SKM-1 (cell line): ENCODE measurements at regions not wholly inside any gene's neighbourhood (a gene's known extent, or its start where the extent isn't known, plus 50 kb on each side); places are given as distances from the start of the nearest gene placed in this dataset.

Experiments
- DNase-seq: peaks from one replicate; lab custom pipeline; 2025; ENCODE audit not compliant: unreplicated experiment; lab: John Stamatoyannopoulos, UW

DNA sequence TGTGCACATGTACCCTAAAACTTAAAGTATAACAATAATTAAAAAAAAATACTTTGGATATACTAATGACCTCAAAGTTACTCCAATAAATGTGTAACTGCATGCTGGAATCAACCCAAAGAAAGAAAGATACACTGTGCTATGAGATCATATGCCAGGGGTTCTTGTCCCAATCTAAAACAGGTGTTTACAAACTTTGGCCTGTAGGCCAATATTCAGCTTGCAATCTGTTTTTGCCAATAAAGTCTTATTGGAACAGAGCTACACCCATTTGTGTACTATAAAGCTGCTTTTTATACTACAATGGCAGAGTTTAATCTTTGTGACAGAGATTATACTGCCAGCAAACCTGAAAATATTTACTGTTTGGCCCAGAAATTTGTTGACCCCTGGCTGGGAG is 138.8 kb upstream of the AFF2 start:
- no peak for DNase-seq

DNA sequence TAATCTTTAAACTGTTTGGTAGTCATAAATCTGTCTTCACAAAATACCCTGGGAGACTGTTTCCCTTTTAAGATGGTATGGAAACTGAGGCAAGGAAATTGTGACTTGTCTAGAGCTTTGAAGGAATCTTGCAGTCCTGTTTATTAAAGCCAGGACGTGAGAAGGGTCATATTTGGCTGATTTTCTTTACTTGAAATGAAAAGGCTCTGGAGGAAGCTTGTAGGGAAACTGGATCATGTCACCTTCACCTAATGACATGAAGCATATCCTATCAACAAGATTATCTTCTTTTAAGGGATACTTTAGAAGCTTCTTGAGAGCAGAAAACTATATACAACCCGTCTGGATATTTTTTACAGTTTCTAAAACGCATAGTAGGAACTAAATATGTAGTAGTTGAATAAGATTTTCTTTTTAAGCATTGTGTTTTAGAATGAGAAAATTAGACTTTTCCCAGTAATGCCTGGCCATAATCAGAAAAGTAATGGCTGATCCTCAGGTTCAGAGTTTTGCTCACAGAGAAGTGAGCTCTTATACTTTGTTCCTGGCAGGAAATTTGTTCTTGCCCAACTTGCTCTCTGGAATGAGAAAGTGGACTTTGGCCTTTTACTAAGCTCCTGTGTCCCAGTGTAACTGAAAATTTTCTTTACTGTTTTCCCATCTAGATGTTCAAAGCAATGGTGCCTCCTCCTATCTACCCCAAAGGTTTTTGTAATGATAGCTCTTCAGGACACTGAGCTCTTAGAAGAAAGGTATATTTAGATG is 136.8 kb upstream of the AFF2 start:
- DNase-seq = no peak

DNA sequence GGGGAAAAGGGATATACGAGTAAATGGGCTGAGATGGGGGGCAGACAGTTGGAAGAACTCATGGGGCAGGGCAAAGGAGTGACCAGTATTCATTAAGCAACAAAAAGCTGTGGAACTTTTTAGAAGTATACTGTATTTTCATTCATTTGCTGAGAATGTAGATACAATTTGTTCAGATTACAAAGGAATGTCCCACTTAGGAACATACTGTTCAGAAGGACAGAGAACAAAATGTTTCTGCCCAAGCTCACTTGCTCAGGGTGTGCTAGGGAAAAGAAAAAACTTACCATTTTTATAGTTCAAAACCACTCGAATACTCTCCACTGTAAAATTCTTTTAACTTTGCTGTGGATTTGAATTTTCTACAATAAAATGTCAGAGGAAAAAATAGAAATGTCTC is 135.2 kb upstream of the AFF2 start:
- no peak for DNase-seq

DNA sequence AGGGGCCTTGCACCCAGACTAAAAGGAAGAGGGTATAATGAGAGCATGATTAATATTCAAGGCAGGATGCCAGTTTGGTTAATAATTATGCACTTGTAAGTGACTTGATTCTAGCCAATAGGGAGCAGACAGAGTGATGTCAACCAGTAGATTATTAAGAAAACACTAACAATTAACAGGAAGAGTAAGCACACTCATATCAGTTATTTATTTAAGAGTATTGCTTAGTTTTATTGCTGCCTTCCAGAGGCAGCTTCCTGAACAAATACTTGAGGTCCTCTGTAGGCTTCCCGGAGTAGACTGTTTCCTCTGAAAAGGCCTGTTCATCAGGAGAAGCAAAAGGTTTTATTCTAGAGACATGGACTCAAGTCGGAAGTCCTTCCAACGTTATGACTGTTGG is 129.1 kb upstream of the AFF2 start:
- no peak for DNase-seq

DNA sequence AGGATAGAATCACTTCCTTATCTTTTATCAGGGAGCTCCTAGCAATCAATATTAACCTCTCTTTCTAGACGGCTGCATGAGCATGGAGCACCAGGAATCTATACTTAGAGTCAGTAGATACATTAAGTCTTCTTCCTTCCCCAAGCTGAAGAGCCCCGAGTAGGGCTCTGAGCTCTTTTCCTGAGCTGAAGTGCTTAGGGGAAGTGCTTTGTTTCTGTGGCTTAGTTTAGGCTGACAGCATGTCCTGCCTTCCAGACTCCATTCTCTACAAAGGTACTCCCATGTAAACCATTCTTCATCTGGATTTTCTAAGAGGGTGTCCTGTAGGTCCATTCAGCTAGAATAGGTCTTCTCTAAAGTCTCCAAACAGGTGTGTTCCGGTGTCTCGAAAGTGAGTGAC is 127.5 kb upstream of the AFF2 start:
- no peak for DNase-seq

DNA sequence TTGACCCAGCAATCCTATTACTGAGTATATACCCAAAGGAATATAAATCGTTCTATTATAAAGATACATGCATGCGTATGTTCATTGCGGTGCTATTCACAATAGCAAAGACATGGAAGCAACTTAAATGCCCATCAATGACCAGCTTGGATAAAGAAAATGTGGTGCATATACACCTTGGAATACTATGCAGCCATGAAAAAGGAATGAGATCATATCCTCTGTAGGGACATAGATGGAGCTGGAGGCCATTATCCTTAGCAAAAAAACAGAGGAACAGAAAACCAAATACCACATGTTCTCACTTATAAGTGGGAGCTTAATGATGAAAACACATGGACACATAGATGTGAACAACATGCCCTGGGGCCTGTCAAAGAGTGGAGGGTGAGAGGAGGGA is 124.1 kb upstream of the AFF2 start:
- DNase-seq = no peak

DNA sequence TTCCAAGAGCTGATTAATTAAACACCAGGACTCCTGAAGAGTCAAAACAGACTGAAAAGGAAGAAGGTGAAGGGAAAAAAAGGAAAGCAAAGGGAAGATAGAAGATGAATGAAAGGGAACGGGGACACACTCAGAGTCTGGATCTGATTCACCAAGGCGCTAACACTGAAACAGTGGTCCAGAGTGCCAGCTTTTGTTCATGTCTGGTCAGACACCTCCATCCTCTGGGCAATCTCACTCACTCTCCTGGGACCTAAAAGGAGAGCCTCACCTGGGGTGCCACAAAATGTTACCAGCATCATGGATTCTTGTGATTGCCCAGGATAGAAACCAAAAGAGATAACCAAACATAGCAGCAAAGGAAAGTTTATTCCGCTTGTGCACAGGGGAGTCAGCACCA is 120.3 kb upstream of the AFF2 start:
- DNase-seq = no peak

DNA sequence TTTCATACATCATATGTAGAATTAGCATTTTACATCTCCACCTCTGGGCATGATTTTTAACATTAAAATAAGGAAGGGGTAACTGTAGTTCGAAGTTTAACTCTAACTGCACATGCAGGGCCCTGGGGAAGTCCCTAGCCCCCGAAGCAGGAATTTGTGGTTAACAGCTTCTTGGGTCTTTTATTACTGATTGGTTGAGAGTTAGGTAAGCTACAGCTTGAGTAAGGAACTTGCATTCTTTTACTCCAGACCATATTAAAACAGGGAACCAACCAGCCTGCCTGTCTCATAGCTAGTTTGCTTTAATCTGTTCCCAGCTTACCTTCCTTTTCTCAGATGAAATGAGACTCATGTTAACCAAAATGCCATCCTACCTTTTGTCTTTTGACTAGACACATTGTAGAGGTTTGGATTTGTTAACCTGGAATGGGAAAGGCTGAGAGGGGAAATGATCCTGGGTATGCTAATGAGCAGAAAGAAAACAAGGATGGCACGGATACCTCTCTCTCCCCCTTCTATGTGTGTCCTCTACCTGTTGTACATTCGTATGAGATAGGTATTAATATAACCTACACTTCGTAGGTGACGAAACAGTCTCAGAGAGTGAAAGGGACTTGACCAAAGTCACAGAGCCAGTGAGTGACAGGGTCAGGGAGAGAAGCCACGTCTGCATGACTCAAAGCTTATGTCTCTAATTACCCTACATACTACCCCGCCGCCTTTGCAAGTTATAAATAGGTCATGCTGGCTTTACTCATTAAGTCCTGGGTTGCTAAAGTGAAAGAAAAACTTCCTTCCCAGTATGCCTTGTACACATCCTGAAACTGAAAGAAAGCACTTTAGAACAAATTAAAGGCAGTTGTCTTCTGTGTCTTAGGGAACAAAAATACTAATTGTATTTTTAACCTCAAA is 119.5 kb upstream of the AFF2 start:
- peak; percentile 53 for DNase-seq

DNA sequence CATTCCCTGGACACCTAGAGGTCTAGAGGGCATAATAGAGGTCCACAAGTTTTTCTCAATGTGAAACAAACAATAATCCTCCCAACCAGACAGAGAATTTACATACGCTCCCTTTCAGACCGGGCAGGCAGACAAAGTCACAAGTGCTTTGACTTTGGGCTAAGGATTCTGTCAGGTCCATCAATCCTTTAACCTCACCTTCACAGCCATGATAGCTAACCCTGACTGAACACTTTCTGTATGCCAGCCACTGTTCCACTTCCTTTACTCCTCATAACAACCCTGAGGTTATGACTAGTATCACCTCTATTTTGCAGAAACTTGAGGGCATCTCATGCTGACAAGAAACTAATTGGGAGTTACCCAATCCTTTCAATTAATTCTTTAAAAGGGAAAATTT is 118.8 kb upstream of the AFF2 start:
- DNase-seq = no peak

DNA sequence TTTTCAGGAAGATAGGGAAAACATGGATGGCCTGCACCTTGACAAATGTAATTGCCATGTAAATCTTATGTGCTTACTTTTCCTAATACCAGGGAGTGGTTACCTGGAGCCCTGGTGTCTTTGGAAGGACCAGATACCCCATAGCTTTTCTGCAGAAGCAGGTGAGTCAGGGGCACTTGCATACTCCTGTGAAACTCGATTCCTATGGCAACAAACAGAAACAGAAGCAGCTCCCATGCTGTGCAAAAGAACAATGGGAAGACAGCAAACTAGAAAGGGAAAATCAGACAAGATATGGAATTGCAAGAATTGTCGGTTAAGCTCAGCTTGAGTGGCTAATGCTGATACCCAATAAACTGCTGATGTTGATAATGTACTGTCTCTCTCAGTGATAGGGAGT is 117.4 kb upstream of the AFF2 start:
- no peak for DNase-seq

DNA sequence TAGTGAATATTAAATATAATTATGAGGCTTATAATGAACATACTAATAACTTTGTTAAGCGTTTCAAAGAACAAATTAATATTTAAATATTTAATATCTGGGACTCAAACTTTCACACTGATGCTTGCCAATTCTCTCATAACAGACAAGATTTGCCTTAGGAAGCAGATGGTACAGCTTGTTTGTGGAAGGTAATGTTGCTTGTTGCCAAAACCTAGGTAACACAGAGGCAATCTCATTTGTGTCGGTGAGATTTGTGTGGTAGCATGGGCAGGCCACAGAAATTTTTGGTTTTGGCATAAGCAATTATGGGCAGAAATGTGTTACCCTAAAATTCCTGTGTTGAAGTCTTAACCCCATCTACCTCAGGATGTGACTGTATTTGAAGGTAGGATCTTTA is 114.9 kb upstream of the AFF2 start:
- no peak for DNase-seq

DNA sequence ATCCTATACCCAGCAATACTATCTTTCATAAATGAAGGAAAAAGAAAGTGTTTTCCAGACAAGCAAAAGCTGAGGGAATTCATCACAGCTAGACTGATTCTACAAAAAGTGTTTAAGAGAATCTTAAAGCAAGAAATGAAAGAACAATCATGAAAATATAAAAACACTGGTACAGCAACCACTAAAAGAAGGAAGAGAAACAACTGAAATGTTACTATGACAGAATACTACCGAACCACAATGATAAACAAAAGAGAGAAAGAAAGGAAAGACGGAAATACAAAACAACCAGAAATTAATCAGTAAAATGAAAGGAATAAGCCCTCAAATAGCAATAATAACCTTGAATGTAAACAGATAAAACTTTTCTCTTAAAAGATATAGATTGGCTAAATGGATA is 110.8 kb upstream of the AFF2 start:
- DNase-seq = no peak

DNA sequence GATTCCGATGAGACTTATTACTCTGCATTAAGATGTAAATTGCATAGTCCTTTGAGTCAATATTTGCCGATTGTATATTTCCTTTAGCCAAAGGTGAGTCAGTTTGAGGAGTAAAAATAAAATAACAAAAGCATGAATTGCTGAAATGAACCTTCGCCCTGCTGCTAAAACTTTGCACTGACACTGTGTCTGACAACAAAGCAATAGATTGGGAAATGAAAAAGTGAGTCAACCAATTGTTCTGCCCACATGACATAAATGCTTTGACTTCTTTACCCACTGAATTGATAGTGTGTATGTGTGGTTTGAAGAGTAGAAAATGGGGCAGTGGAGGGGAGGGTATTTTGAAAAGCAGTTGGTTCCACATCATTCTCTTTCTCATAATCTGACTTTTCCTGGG is 88.4 kb upstream of the AFF2 start:
- DNase-seq = no peak

DNA sequence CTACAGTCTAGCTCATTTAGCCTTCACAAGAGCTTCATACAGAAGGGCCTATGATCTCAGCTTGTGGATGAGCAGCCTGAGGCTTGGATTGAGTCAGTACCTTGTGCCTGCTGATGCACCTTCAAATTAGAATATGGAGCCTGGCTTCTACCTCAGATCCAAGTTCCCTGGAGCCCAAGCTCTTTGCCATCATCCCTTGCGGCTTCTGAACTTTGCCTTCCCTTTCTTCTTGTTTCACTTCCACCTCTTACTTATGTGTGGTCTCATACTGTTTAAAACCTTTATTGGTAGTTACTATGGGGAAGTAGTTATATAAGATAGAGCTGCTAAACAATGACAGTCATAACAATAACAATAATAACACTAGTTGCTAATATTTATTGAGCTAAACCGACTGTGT is 84.3 kb upstream of the AFF2 start:
- DNase-seq = no peak

DNA sequence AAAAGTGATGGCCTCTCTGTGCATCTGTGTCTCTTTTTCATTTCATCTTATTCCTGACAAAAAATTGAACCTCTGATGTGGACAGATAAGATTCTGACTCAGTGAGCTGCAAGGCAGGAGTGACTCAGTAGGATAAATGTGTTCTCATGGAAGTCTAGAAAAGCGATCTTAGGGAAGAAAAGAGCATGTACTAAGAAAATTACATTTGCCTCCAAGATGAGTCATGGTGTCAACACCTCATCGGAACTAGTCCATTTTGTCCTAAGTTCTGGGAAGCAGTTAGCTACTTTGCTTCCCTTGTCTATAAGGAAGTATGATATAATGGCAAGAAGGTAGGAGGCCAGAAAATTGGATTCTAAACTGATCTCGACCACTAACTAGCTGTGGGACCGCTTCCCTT is 83.5 kb upstream of the AFF2 start:
- DNase-seq = no peak

DNA sequence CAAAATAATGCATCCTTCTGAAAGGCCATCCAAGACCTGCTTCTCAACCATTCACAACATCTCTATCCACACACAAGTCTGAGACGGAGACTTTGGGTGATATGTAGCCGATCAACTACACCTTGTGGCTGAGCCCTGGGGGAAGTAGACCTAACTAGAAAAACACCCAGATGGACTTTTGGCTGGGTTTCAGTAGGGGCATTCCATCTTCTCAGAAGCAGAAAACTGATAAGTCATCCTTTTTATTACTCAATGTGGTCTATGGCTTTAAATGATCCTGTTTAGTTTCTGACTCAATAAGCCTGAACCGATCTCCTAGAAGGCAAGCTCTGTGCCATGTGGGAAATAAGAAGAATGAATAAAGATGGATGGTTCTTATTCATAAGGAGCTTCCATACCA is 82.5 kb upstream of the AFF2 start:
- DNase-seq = no peak

DNA sequence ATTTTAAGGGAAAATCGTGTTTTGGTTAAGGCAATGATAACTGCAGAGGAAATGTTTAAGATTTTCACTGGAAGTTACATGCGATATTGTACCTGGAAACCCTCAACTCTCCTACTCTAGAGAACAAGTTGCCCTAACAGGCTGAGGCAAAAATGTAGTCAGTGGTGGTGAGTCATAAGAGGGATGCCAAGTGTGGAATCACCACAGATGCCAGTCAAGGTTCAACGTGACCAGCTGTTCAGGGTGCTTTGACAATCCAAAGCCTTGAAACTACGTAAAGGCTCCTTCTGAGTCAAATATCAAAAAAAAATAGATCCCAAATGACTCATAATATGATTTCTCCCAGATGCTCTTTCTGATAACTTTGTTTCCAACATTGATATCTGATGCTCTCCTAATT is 77.9 kb upstream of the AFF2 start:
- no peak for DNase-seq

DNA sequence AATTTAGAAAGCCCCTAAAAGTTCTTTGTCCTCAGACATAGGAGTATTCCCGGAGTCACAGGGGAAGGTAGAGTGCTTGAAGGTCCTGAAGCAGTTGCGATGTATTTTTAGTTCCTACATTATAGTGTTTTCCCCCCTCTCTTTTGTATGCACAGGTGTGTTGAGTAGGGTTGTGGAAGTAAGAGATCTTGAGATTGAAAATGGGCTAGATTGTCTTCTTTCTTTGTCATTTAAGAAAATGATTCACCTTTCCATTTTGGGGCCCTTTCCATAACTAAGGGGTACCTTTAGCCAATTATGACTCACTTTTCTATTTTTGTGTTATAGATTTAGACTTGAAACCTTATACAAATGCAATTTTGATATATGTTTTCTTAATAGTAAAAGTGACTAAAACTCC is 75.8 kb upstream of the AFF2 start:
- DNase-seq = no peak

DNA sequence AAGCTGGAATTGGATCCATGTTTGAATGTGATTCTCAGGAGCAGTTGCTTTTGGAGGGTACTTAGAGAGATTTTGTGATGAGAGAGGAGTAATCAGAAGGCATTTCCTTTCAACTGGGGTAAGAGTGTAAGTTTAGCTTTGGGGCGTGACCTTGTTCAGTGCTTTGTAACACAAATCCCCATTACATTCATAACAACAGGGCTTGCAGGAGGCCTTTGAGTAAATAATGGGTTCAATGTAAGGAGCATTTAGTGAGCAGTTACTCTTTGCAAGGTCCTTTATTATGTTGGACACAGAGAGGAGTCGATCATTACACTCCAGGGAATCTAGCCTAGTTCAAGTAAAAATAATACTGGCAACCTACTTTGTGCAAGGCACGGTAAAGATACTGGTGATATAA is 74.0 kb upstream of the AFF2 start:
- DNase-seq = no peak

DNA sequence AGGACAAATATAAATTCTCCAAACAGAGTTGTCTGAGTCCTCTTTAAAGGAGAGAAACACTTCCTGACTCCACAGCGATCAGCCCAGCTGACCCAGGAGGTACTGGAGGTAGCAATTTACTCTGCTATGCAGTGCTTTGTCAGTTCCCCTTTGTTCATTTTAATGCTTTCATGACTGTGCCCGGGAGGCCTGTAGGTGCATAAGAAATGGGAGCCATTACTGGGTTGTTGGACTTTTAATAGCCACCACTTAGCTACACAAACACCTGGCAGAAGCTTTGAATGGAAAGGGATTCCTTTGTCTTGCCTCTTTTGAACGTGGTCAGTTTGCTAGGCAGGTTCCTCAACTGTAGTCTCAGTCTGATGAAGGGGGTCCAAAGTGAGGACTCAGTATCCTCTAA is 59.0 kb upstream of the AFF2 start:
- no peak for DNase-seq

DNA sequence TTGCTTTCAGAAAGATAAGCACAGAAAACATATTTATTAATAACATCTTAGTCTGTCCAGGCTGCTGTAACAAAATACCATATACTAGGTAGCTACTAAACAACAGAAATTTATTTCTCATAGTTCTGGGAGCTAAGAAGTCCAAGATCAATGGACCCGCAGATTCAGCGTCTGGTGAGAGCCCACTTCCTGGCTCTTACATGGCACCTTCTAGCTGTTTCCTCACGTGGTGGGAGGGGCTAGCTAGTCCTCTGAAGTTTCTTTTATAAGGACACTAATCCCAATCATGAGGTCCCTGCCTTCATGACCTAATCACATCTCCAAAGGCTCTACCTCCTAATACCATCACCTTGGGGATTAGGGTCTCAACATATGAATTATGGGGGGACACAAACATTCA is 57.2 kb upstream of the AFF2 start:
- no peak for DNase-seq

DNA sequence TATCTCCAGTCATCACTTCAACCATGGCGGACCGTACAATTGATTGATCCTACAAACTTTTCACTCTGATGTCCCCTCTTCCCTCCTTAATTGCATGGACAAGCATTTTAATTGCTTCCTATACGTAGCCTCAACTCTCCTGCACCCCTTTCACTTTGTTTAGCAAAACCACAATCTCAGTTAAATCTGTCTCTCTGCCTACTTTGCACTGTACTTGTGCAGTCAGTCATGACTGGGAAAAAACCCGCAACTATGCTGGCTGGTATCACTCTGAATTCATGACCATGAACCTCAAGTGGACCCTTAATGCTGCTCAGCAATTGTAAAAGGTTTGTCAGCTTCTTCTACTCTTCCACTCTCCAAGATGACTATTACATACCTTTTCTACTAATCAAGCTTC is 51.7 kb upstream of the AFF2 start:
- no peak for DNase-seq
